ENCODE measurements at regions not wholly inside any gene's neighbourhood (a gene's known extent, or its start where the extent isn't known, plus 50 kb on each side); places are given as distances from the start of the nearest gene placed in this dataset.

- TF ChIP-seq CTCF (IDR thresholded peaks at IDR 0.05) (no peak), POLR2A (IDR thresholded peaks at IDR 0.05) (no peak)
These were observed 617.0 kb upstream of the NR5A2 start for GRCh38 chr1:199410462-199410861.

All from vagina (tissue), 2 donors.